WI38 (cell line): ENCODE measurements at regions not wholly inside any gene's neighbourhood (a gene's known extent, or its start where the extent isn't known, plus 50 kb on each side); places are given as distances from the start of the nearest gene placed in this dataset.
"Not testable (repeated sequence)": the region's sequence is repeated elsewhere in the genome, so short reads cannot be mapped to it uniquely, and the experiment has no call there.

Experiments
- H3K4me3 ChIP-seq: 2 replicates; pipeline ENCODE4 v1.5.1; 2011; ENCODE audit warnings: low read depth, mild to moderate bottlenecking, control low read depth, low read length
- TF ChIP-seq, protein P1 (sequence below): IDR thresholded peaks from 2 replicates; pipeline ENCODE4 v1.5.1; 2012; ENCODE audit warnings: low read depth, mild to moderate bottlenecking, control low read depth, low read length

DNA sequence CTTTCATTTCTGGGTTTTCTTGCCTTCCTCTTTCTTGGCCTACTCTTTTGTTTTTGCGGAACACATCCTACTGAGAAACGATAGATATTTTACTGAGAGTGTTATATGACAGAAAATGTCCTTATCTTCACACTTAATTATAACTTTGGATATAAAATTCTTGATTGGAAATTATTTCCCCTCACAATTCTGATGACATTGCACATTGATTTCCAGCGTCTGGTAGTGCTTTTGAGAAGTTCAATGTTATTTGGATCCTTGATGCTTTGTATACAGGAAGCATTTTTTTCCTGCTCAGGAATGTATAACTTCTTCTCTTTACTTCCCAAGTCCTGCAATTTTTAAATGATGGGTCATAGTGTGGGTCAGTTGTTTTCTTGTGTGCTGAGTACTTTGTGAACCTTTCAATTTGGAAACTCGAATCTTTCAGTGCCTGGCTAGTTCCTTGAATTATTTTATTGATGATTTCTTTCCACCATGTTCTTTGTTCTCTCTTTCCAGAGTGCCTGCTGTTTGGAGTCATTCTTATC, 183.9 kb downstream of the PDCD6IP start:
- no peak overlapping the region for H3K4me3 ChIP-seq
- TF ChIP-seq, protein P1, sequence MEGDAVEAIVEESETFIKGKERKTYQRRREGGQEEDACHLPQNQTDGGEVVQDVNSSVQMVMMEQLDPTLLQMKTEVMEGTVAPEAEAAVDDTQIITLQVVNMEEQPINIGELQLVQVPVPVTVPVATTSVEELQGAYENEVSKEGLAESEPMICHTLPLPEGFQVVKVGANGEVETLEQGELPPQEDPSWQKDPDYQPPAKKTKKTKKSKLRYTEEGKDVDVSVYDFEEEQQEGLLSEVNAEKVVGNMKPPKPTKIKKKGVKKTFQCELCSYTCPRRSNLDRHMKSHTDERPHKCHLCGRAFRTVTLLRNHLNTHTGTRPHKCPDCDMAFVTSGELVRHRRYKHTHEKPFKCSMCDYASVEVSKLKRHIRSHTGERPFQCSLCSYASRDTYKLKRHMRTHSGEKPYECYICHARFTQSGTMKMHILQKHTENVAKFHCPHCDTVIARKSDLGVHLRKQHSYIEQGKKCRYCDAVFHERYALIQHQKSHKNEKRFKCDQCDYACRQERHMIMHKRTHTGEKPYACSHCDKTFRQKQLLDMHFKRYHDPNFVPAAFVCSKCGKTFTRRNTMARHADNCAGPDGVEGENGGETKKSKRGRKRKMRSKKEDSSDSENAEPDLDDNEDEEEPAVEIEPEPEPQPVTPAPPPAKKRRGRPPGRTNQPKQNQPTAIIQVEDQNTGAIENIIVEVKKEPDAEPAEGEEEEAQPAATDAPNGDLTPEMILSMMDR, result no peak

DNA sequence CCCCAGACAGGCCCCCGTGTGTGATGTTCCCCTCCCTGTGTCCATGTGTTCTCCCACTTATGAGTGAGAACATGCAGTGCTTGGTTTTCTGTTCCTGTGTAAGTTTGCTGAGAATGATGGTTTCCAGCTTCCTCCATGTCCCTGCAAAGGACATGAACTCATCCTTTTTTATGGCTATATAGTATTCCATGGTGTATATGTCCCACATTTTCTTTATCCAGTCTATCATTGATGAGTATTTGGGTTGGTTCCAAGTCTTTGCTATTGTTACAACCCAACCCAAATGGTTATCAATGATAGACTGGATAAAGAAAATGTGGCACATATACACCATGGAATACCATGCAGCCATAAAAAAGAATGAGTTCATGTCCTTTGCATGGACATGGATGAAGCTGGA, 184.5 kb downstream of the PDCD6IP start:
- H3K4me3 ChIP-seq, result not testable (repeated sequence)

DNA sequence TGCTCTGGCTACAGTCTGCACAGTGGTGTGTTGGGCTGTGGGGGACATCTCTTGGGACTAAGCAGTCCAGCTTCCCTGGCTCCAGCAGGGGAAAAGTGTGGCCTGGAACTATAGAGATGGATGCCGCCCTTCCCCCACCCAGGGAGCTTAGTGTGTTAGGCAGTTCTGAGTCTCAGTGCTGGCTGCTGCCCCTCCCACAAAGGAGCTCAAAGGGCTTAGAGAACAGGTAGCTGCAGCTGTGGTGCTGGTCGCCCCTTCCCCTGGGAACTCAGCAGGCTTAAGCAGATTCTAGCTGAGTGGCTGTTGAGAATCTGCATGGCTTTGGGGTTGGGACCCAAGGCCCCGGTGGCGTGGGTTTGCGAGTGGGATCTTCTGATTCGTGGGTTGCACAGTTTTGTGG, 190.8 kb downstream of the PDCD6IP start:
- H3K4me3 ChIP-seq, result no peak overlapping the region

DNA sequence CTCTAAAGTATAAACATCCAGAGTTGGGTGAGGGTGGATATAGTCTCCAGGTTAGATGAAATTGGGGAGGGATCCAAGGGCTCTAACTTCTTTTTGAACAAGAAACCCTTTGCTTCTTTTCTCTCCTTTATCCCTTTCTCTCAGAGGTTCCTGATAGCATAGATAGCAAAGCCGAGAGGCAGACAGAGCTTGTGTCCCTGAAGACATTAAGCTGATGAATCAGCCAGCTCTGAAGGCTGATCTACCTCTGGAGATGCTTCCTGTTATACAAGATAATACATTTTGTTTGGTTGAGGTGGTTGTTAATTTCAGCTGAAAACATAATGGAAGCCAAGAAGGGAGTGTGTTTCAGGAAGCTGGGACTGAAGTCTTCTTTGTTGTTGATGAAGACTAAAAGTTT, 193.2 kb downstream of the PDCD6IP start:
- no peak overlapping the region for H3K4me3 ChIP-seq
- TF ChIP-seq, protein P1, result no peak

More for the DNA sequence above, 190.8 kb downstream of the PDCD6IP start:
- TF ChIP-seq, protein P1, result no peak

DNA sequence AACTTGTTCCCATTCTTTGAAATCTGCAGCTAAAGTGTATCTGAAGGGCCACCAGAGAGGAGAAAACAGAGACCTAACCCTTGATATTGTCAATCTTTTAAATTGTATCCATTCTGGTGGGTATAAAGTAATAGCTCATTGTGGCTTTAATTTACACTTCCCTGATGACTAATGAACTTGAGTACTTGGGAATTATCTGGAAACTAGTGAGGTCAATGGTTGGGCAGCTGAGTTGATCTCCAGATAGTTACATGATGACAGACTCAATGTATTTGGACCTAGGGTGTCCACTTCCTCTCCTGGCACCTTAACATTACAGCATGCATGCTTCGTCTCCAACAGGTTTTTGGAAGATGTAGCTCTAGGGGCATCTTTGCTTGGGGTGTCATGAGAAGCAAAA, 195.2 kb downstream of the PDCD6IP start:
- H3K4me3 ChIP-seq, result no peak overlapping the region
- TF ChIP-seq, protein P1, result no peak

DNA sequence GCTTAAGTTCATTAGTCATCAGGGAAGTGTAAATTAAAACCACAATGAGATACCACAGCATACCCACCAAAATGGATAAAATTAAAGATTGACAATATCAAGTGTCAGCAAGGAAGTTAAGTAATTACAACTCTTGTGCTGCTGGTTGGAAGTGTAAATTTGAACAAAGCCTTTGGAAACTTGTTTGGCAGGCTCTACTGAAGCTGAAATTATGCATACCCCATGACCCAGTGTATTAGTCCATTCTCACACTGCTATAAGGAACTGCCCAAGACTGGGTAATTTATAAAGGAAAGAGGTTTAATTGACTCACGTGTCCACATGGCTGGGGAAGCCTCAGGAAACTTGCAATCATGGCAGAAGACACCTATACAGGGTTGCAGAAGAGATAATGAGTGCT, 196.1 kb downstream of the PDCD6IP start:
- H3K4me3 ChIP-seq, result no peak overlapping the region
- TF ChIP-seq, protein P1, result no peak

DNA sequence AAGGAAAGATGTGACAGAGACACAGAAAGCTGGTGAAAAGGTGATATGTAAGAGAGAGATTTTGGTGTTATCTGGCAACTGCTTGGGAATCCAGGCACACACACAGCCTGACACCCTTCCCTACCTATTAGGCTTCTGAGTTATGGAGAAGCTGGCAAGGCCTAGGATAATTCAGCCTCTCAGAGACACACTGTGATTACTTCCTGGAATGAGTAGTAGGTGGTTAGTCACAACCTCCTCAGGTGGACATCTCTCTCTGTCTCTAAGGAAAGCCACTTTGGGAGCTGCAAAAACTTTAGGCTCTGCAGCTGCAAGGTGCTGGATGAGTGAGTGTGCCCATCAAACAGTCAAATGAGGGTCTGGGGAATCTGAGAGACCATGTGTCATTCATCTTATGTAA, 201.9 kb downstream of the PDCD6IP start:
- no peak overlapping the region for H3K4me3 ChIP-seq
- TF ChIP-seq, protein P1, result no peak

DNA sequence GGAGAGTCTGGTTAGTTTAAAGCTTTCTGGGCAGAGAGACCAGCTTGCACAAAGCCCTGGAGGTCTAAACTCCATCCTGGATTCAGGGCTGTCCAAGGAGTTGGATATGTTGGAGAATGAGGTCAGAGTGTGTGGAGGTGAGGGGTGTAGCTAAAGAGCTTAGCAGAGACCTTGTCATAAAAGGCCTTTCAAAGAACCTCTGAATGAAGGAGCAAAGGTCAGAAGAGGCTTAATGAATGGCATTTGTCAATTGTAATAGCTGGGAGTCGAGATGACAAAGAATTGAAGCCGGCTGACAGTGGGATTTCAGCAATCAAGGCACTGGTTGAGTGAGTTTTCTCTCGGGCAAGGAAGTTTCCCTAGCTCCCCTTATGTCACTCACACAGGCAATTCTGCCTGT, 202.6 kb downstream of the PDCD6IP start:
- TF ChIP-seq, protein P1, result no peak
- H3K4me3 ChIP-seq, result no peak overlapping the region
